HEK293 (cell line): ENCODE measurements at regions not wholly inside any gene's neighbourhood (a gene's known extent, or its start where the extent isn't known, plus 50 kb on each side); places are given as distances from the start of the nearest gene placed in this dataset.

ENCODE experiments used
- KLF16 ChIP-seq: fragments of 450-650 bp; formaldehyde crosslinking; IDR thresholded peaks from 2 replicates; pipeline ENCODE4 v1.5.1; 2017; ENCODE audit warnings: missing biosample characterization, missing genetic modification characterization
- ZNF114 ChIP-seq: fragments of 450-650 bp; formaldehyde crosslinking; IDR thresholded peaks from 2 replicates; pipeline ENCODE4 v1.5.0; 2017; ENCODE audit warnings: missing biosample characterization, missing genetic modification characterization
- ZNF132 ChIP-seq: fragments of 450-650 bp; formaldehyde crosslinking; IDR thresholded peaks from 2 replicates; pipeline ENCODE4 v1.5.1; 2017; ENCODE audit warnings: missing biosample characterization, missing genetic modification characterization, borderline replicate concordance
- ZNF239 ChIP-seq: fragments of 450-650 bp; formaldehyde crosslinking; IDR thresholded peaks from 2 replicates; pipeline ENCODE4 v1.5.1; 2016; ENCODE audit warnings: missing biosample characterization, missing genetic modification characterization
- ZNF274 ChIP-seq, 2 experiments: fragments of 200-500 bp in 1 of 2; fragments of 450-650 bp in 1 of 2; sonication (Bioruptor generic) in 1 of 2; formaldehyde crosslinking in 1 of 2; IDR thresholded peaks; 2 replicates each; pipeline versions ENCODE4 v1.5.1 to v1.6.1; 2014 to 2016; ENCODE audit warnings: borderline replicate concordance in 1 of 2, inconsistent platforms in 1 of 2, low read length in 1 of 2, missing biosample characterization in 1 of 2, missing genetic modification characterization in 1 of 2
- ZNF510 ChIP-seq: fragments of 450-650 bp; formaldehyde crosslinking; IDR thresholded peaks from 2 replicates; pipeline ENCODE4 v1.5.1; 2018; ENCODE audit warnings: mild to moderate bottlenecking, missing genetic modification characterization, missing biosample characterization; ENCODE audit not compliant: insufficient replicate concordance
- ZNF792 ChIP-seq: fragments of 450-650 bp; formaldehyde crosslinking; IDR thresholded peaks from 2 replicates; pipeline ENCODE4 v1.5.1; 2016; ENCODE audit warnings: missing biosample characterization, missing genetic modification characterization
- ZNF837 ChIP-seq: fragments of 450-650 bp; formaldehyde crosslinking; IDR thresholded peaks from 2 replicates; pipeline ENCODE4 v1.5.1; 2016; ENCODE audit warnings: missing biosample characterization, missing genetic modification characterization
- TF ChIP-seq, protein P1 (sequence below): fragments of 450-650 bp; formaldehyde crosslinking; IDR thresholded peaks from 2 replicates; pipeline ENCODE4 v1.5.1; 2016; ENCODE audit warnings: missing biosample characterization, missing genetic modification characterization
- TF ChIP-seq, protein P2 (sequence below): fragments of 450-650 bp; formaldehyde crosslinking; IDR thresholded peaks from 2 replicates; pipeline ENCODE4 v1.5.1; 2016; ENCODE audit warnings: missing biosample characterization, missing genetic modification characterization
- TF ChIP-seq, protein P3 (sequence below): fragments of 450-650 bp; formaldehyde crosslinking; IDR thresholded peaks from 2 replicates; pipeline ENCODE4 v1.5.1; 2016; ENCODE audit warnings: missing biosample characterization, missing genetic modification characterization
- TF ChIP-seq, protein P4 (sequence below): sonication (generic); formaldehyde crosslinking; IDR thresholded peaks from 2 replicates; pipeline ENCODE4 v1.8.1; 2022; ENCODE audit warnings: mild to moderate bottlenecking, moderate library complexity, missing genetic modification reagents

DNA sequence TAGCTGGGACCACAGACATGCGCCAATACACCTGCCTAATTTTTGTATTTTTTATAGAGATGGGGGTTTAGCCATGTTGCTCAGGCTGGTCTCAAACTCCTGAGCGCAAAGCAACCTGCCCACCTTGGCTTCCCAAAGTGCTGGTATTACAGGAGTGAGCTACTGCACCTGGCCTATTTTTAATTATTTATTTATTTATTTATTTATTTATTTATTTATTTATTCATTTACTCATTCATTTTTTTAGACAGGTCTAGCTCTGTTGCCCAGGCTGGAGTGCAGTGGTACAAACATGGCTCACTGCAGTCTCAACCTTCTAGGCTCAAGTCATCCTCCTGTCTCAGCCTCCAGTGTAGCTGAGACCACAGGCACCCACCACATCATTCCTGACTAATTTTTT lies 434.3 kb downstream of the DOK5 start:
- TF ChIP-seq, protein P1, sequence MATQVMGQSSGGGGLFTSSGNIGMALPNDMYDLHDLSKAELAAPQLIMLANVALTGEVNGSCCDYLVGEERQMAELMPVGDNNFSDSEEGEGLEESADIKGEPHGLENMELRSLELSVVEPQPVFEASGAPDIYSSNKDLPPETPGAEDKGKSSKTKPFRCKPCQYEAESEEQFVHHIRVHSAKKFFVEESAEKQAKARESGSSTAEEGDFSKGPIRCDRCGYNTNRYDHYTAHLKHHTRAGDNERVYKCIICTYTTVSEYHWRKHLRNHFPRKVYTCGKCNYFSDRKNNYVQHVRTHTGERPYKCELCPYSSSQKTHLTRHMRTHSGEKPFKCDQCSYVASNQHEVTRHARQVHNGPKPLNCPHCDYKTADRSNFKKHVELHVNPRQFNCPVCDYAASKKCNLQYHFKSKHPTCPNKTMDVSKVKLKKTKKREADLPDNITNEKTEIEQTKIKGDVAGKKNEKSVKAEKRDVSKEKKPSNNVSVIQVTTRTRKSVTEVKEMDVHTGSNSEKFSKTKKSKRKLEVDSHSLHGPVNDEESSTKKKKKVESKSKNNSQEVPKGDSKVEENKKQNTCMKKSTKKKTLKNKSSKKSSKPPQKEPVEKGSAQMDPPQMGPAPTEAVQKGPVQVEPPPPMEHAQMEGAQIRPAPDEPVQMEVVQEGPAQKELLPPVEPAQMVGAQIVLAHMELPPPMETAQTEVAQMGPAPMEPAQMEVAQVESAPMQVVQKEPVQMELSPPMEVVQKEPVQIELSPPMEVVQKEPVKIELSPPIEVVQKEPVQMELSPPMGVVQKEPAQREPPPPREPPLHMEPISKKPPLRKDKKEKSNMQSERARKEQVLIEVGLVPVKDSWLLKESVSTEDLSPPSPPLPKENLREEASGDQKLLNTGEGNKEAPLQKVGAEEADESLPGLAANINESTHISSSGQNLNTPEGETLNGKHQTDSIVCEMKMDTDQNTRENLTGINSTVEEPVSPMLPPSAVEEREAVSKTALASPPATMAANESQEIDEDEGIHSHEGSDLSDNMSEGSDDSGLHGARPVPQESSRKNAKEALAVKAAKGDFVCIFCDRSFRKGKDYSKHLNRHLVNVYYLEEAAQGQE (tag by site-specific recombination) = no peak
- TF ChIP-seq ZNF114 (tag by site-specific recombination) (no peak), ZNF274 (IDR thresholded peaks at IDR 0.05; ENCODE audit: low read length) (no peak), ZNF274 (tag by site-specific recombination; IDR thresholded peaks at IDR 0.05; ENCODE audit: borderline replicate concordance) (no peak), ZNF510 (tag by site-specific recombination) (no peak), KLF16 (no peak), ZNF132 (tag by site-specific recombination) (no peak), ZNF239 (tag by site-specific recombination) (no peak), ZNF837 (tag by site-specific recombination) (no peak), ZNF792 (tag by site-specific recombination) (no peak)
- TF ChIP-seq, protein P2, sequence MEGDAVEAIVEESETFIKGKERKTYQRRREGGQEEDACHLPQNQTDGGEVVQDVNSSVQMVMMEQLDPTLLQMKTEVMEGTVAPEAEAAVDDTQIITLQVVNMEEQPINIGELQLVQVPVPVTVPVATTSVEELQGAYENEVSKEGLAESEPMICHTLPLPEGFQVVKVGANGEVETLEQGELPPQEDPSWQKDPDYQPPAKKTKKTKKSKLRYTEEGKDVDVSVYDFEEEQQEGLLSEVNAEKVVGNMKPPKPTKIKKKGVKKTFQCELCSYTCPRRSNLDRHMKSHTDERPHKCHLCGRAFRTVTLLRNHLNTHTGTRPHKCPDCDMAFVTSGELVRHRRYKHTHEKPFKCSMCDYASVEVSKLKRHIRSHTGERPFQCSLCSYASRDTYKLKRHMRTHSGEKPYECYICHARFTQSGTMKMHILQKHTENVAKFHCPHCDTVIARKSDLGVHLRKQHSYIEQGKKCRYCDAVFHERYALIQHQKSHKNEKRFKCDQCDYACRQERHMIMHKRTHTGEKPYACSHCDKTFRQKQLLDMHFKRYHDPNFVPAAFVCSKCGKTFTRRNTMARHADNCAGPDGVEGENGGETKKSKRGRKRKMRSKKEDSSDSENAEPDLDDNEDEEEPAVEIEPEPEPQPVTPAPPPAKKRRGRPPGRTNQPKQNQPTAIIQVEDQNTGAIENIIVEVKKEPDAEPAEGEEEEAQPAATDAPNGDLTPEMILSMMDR (tag by site-specific recombination) = no peak
- TF ChIP-seq, protein P3, sequence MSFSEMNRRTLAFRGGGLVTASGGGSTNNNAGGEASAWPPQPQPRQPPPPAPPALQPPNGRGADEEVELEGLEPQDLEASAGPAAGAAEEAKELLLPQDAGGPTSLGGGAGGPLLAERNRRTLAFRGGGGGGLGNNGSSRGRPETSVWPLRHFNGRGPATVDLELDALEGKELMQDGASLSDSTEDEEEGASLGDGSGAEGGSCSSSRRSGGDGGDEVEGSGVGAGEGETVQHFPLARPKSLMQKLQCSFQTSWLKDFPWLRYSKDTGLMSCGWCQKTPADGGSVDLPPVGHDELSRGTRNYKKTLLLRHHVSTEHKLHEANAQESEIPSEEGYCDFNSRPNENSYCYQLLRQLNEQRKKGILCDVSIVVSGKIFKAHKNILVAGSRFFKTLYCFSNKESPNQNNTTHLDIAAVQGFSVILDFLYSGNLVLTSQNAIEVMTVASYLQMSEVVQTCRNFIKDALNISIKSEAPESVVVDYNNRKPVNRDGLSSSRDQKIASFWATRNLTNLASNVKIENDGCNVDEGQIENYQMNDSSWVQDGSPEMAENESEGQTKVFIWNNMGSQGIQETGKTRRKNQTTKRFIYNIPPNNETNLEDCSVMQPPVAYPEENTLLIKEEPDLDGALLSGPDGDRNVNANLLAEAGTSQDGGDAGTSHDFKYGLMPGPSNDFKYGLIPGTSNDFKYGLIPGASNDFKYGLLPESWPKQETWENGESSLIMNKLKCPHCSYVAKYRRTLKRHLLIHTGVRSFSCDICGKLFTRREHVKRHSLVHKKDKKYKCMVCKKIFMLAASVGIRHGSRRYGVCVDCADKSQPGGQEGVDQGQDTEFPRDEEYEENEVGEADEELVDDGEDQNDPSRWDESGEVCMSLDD (tag by site-specific recombination) = no peak
- TF ChIP-seq, protein P4, sequence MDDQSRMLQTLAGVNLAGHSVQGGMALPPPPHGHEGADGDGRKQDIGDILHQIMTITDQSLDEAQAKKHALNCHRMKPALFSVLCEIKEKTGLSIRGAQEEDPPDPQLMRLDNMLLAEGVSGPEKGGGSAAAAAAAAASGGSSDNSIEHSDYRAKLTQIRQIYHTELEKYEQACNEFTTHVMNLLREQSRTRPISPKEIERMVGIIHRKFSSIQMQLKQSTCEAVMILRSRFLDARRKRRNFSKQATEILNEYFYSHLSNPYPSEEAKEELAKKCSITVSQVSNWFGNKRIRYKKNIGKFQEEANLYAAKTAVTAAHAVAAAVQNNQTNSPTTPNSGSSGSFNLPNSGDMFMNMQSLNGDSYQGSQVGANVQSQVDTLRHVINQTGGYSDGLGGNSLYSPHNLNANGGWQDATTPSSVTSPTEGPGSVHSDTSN = no peak
